ENCODE measurements at regions not wholly inside any gene's neighbourhood (a gene's known extent, or its start where the extent isn't known, plus 50 kb on each side); places are given as distances from the start of the nearest gene placed in this dataset.

DNA sequence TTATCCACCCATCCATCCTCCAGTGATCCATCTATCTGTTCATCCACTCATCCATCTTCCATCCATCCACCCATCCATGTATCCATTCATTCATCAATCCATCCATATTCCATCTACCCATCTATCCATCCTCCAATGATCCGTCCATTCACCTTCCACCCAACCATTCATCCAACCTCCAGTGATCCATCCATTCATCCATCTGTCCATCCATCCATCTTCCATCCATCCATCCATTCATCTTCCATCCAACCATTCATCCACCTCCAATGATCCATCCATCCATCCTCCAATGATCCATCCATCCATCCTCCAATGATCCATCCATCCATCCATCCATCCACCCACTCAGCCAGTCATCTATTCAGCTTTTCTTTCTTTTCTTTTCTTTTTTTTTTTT lies 156.5 kb upstream of the WSCD1 start:
- DNase-seq (no peak), ATAC-seq (ENCODE audit: low read depth) (no peak)
- Histone ChIP-seq H3K56ac (ENCODE audit: extremely low read depth, insufficient read depth, low read length) (no peak overlapping the region), H3K4me3 (ENCODE audit: insufficient read depth, low read depth, low read length) (no peak overlapping the region), H4K91ac (ENCODE audit: insufficient read depth, low read depth, low read length) (no peak overlapping the region), H2BK15ac (ENCODE audit: low read depth, low read length) (no peak overlapping the region), H2AK9ac (replicated peaks; ENCODE audit: low read depth, low read length, poor library complexity) (no peak overlapping the region), H3K9me1 (ENCODE audit: insufficient read depth, low read length) (no peaks in the 10 kb centered on the region), H3K4me2 (ENCODE audit: low read depth, low read length) (no peak overlapping the region), H3K36me3 (ENCODE audit: control insufficient read depth, insufficient read depth, low read length) (no peaks in the 10 kb centered on the region), H4K20me1 (ENCODE audit: insufficient read depth, low read length) (no peaks in the 10 kb centered on the region), H2AK5ac (ENCODE audit: low read depth, low read length) (no peak overlapping the region), H4K8ac (ENCODE audit: low read depth in 2 of 2, low read length in 2 of 2) (no peak overlapping the region), H3K9me3 (ENCODE audit: control insufficient read depth, insufficient read depth, low read length) (peaks cover 24% of the 10 kb centered on the region), H3K4ac (ENCODE audit: low read depth, low read length) (no peak overlapping the region), H2BK5ac (ENCODE audit: low read depth, low read length, poor library complexity, severe bottlenecking) (no peak overlapping the region), H3K23ac (ENCODE audit: low read depth, low read length) (no peak overlapping the region), H4K5ac (ENCODE audit: low read depth, low read length) (no peak overlapping the region), H2AFZ (replicated peaks; ENCODE audit: low read length, poor library complexity) (no peak overlapping the region), H3K27ac (ENCODE audit: insufficient read depth, low read length) (no peak overlapping the region), H3K9ac (ENCODE audit: low read depth, low read length) (no peak overlapping the region), H3K18ac (ENCODE audit: low read depth, low read length) (no peak overlapping the region), H2BK20ac (ENCODE audit: low read depth, low read length) (no peak overlapping the region), H3K79me1 (ENCODE audit: low read depth in 1 of 2, low read length in 2 of 2) (no peaks in the 10 kb centered on the region), H3K27me3 (ENCODE audit: control insufficient read depth, insufficient read depth, low read length) (no peaks in the 10 kb centered on the region), H2BK120ac (ENCODE audit: low read depth, low read length) (no peak overlapping the region), H3K4me1 (ENCODE audit: control insufficient read depth, insufficient read depth, low read length) (no peaks in the 10 kb centered on the region), H3K14ac (replicated peaks; ENCODE audit: low read depth, low read length) (no peak overlapping the region)
- intact Hi-C loops (cut with micrococcal nuclease), result no loop called here
- ChIA-PET CTCF (no interaction called here), POLR2A (ENCODE audit: unreplicated experiment) (no interaction called here)
- TF ChIP-seq NFE2L2 (IDR thresholded peaks at IDR 0.05; ENCODE audit: low read depth, low read length) (no peak), MAFK (IDR thresholded peaks at IDR 0.05; ENCODE audit: low read depth, low read length) (no peak), RCOR1 (IDR thresholded peaks at IDR 0.05; ENCODE audit: insufficient replicate concordance, low read length) (no peak), FOS (IDR thresholded peaks at IDR 0.05; ENCODE audit: low read depth, low read length) (no peak), RFX5 (IDR thresholded peaks at IDR 0.05; ENCODE audit: low read depth, low read length) (no peak), MAZ (IDR thresholded peaks at IDR 0.05; ENCODE audit: borderline replicate concordance, low read depth, low read length) (no peak), POLR2A (IDR thresholded peaks at IDR 0.05; ENCODE audit: low read depth, low read length) (no peak), BHLHE40 (IDR thresholded peaks at IDR 0.05; ENCODE audit: low read depth, low read length) (no peak), CEBPB (IDR thresholded peaks at IDR 0.05; ENCODE audit: low read depth, low read length) (no peak), MXI1 (IDR thresholded peaks at IDR 0.05; ENCODE audit: borderline replicate concordance, low read depth, low read length) (no peak), RAD21 (IDR thresholded peaks at IDR 0.05; ENCODE audit: low read length) (no peak), CHD1 (IDR thresholded peaks at IDR 0.05; ENCODE audit: low read depth, low read length) (no peak), SMC3 (IDR thresholded peaks at IDR 0.05; ENCODE audit: low read depth, low read length) (no peak)
- TF ChIP-seq, protein P1, sequence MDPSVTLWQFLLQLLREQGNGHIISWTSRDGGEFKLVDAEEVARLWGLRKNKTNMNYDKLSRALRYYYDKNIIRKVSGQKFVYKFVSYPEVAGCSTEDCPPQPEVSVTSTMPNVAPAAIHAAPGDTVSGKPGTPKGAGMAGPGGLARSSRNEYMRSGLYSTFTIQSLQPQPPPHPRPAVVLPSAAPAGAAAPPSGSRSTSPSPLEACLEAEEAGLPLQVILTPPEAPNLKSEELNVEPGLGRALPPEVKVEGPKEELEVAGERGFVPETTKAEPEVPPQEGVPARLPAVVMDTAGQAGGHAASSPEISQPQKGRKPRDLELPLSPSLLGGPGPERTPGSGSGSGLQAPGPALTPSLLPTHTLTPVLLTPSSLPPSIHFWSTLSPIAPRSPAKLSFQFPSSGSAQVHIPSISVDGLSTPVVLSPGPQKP (IDR thresholded peaks at IDR 0.05; ENCODE audit: borderline replicate concordance, low read depth, low read length), result no peak
- TF ChIP-seq, protein P2, sequence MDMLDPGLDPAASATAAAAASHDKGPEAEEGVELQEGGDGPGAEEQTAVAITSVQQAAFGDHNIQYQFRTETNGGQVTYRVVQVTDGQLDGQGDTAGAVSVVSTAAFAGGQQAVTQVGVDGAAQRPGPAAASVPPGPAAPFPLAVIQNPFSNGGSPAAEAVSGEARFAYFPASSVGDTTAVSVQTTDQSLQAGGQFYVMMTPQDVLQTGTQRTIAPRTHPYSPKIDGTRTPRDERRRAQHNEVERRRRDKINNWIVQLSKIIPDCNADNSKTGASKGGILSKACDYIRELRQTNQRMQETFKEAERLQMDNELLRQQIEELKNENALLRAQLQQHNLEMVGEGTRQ (IDR thresholded peaks at IDR 0.05; ENCODE audit: low read depth, low read length), result no peak
- TF ChIP-seq, protein P3, sequence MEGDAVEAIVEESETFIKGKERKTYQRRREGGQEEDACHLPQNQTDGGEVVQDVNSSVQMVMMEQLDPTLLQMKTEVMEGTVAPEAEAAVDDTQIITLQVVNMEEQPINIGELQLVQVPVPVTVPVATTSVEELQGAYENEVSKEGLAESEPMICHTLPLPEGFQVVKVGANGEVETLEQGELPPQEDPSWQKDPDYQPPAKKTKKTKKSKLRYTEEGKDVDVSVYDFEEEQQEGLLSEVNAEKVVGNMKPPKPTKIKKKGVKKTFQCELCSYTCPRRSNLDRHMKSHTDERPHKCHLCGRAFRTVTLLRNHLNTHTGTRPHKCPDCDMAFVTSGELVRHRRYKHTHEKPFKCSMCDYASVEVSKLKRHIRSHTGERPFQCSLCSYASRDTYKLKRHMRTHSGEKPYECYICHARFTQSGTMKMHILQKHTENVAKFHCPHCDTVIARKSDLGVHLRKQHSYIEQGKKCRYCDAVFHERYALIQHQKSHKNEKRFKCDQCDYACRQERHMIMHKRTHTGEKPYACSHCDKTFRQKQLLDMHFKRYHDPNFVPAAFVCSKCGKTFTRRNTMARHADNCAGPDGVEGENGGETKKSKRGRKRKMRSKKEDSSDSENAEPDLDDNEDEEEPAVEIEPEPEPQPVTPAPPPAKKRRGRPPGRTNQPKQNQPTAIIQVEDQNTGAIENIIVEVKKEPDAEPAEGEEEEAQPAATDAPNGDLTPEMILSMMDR (conservative IDR thresholded peaks at IDR 0.05; ENCODE audit: low read depth, low read length), result no peak
- no TSS peak for BruUV-seq (replicated peaks)
- WGBS, 2 experiments (ENCODE audit: extremely low coverage in 2 of 2, insufficient read length in 1 of 2), result 29% methylated on average over 1 of the region's 1 CpG; no CpG with 5 or more reads in 1 of the 2 experiments
- dilution Hi-C loops (cut with HindIII; ENCODE audit: low sequenced_read_pairs, unreplicated experiment), result no loop called here
- in situ Hi-C loops (cut with MboI; ENCODE audit: low sequenced_read_pairs), result no loop called here
